IPS DF 6.9 (cell line): ENCODE measurements at regions not wholly inside any gene's neighbourhood (a gene's known extent, or its start where the extent isn't known, plus 50 kb on each side); places are given as distances from the start of the nearest gene placed in this dataset.

ENCODE experiments used
- DNase-seq: peaks from one replicate; pipeline ENCODE4 v3.0.0-alpha.2; 2013; ENCODE audit warnings: low read depth, low spot score
- H3K27ac ChIP-seq: one replicate; pipeline ENCODE4 v1.5.1; 2013; ENCODE audit warnings: low read length, control low read depth
- H3K27me3 ChIP-seq: 2 replicates; pipeline ENCODE4 v1.6.1; 2013; ENCODE audit warnings: mild to moderate bottlenecking, low read length; ENCODE audit not compliant: control insufficient read depth, insufficient read depth
- H3K36me3 ChIP-seq: 2 replicates; pipeline ENCODE4 v1.6.1; 2013; ENCODE audit warnings: low read length; ENCODE audit not compliant: control insufficient read depth, insufficient read depth
- H3K4me1 ChIP-seq: 2 replicates; pipeline ENCODE4 v1.6.1; 2013; ENCODE audit warnings: low read length; ENCODE audit not compliant: control insufficient read depth, insufficient read depth
- H3K4me3 ChIP-seq: 2 replicates; pipeline ENCODE4 v1.5.1; 2013; ENCODE audit warnings: mild to moderate bottlenecking, low read length
- H3K9me3 ChIP-seq: 2 replicates; pipeline ENCODE4 v1.6.1; 2013; ENCODE audit warnings: low read length, inconsistent platforms; ENCODE audit not compliant: control insufficient read depth, insufficient read depth
- WGBS: extraction: QIAGEN DNeasy Blood & Tissue Kit; methylation state at CpG from one replicate; pipeline ENCODE4 v1.1.7; 2013; ENCODE audit warnings: mixed read lengths, missing lambda C conversion rate; ENCODE audit not compliant: insufficient read length, insufficient coverage; 5-methylcytosine and 5-hydroxymethylcytosine counted together

- Histone ChIP-seq H3K27ac (no peak overlapping the region), H3K4me3 (no peak overlapping the region), H3K4me1 (no peaks in the 10 kb centered on the region), H3K36me3 (no peaks in the 10 kb centered on the region; the same call in 1 of the 2 replicates), H3K27me3 (no peaks in the 10 kb centered on the region), H3K9me3 (peaks cover 50% of the 10 kb centered on the region)
- no peak for DNase-seq
- no CpG with 5 or more reads among the region's 13 CpGs for WGBS
Measured at GRCh38 chr22:48520884-48521588, 1306.6 kb downstream of the BRD1 start.

- no peaks in the 10 kb centered on the region for H3K27me3 ChIP-seq
- peaks cover 46% of the 10 kb centered on the region for H3K9me3 ChIP-seq
Measured at GRCh38 chr22:48520207-48520606, 1307.5 kb downstream of the BRD1 start.

GRCh38 chr22:48517039-48518030 is 1310.3 kb downstream of the BRD1 start:
- WGBS = no CpG with 5 or more reads among the region's 35 CpGs
- H3K27me3 ChIP-seq = no peaks in the 10 kb centered on the region
- no peak for DNase-seq

More at GRCh38 chr22:48520207-48520606, 1307.5 kb downstream of the BRD1 start:
- H3K4me1 ChIP-seq = no peaks in the 10 kb centered on the region
- H3K36me3 ChIP-seq = no peaks in the 10 kb centered on the region; the same call in 1 of the 2 replicates
- no peak overlapping the region for H3K27ac ChIP-seq
- H3K4me3 ChIP-seq = no peak overlapping the region
- no peak for DNase-seq
- no CpG with 5 or more reads among the region's 10 CpGs for WGBS

GRCh38 chr22:48516571-48516970 is 1311.1 kb downstream of the BRD1 start:
- no CpG with 5 or more reads among the region's 9 CpGs for WGBS
- no peak for DNase-seq
- H3K27ac ChIP-seq = no peak overlapping the region
- no peaks in the 10 kb centered on the region for H3K27me3 ChIP-seq
- no peaks in the 10 kb centered on the region for H3K4me1 ChIP-seq
- peaks cover 44% of the 10 kb centered on the region for H3K9me3 ChIP-seq
- no peaks in the 10 kb centered on the region; the same call in 1 of the 2 replicates for H3K36me3 ChIP-seq
- H3K4me3 ChIP-seq = no peak overlapping the region

More at GRCh38 chr22:48517039-48518030, 1310.3 kb downstream of the BRD1 start:
- no peaks in the 10 kb centered on the region; the same call in 1 of the 2 replicates for H3K36me3 ChIP-seq
- H3K4me3 ChIP-seq = no peak overlapping the region; the same call in 1 of the 2 replicates
- H3K4me1 ChIP-seq = no peaks in the 10 kb centered on the region
- no peak overlapping the region for H3K27ac ChIP-seq
- H3K9me3 ChIP-seq = peaks cover 49% of the 10 kb centered on the region

GRCh38 chr22:48515571-48516200 is 1312.0 kb downstream of the BRD1 start:
- Histone ChIP-seq H3K27ac (no peak overlapping the region), H3K4me3 (no peak overlapping the region), H3K27me3 (no peaks in the 10 kb centered on the region; the same call in 1 of the 2 replicates), H3K4me1 (no peaks in the 10 kb centered on the region), H3K36me3 (no peaks in the 10 kb centered on the region; the same call in 1 of the 2 replicates), H3K9me3 (peaks cover 49% of the 10 kb centered on the region)
- DNase-seq = no peak
- no CpG with 5 or more reads among the region's 24 CpGs for WGBS

GRCh38 chr22:48513929-48514328 is 1313.7 kb downstream of the BRD1 start:
- Histone ChIP-seq H3K36me3 (no peaks in the 10 kb centered on the region; the same call in 1 of the 2 replicates), H3K4me3 (no peak overlapping the region), H3K9me3 (peaks cover 45% of the 10 kb centered on the region), H3K27ac (no peak overlapping the region), H3K27me3 (no peaks in the 10 kb centered on the region; the same call in 1 of the 2 replicates), H3K4me1 (no peaks in the 10 kb centered on the region)
- DNase-seq = no peak
- no CpG with 5 or more reads among the region's 10 CpGs for WGBS

GRCh38 chr22:48513446-48513845 is 1314.2 kb downstream of the BRD1 start:
- no CpG with 5 or more reads among the region's 10 CpGs for WGBS

GRCh38 chr22:48511781-48512327 is 1315.8 kb downstream of the BRD1 start:
- H3K9me3 ChIP-seq = peaks cover 40% of the 10 kb centered on the region
- no peaks in the 10 kb centered on the region for H3K4me1 ChIP-seq
- no peak for DNase-seq
- no peak overlapping the region for H3K4me3 ChIP-seq
- no peaks in the 10 kb centered on the region; the same call in 1 of the 2 replicates for H3K27me3 ChIP-seq
- no peaks in the 10 kb centered on the region; the same call in 1 of the 2 replicates for H3K36me3 ChIP-seq
- no CpG with 5 or more reads among the region's 23 CpGs for WGBS
- no peak overlapping the region for H3K27ac ChIP-seq

More at GRCh38 chr22:48513446-48513845, 1314.2 kb downstream of the BRD1 start:
- H3K36me3 ChIP-seq = no peaks in the 10 kb centered on the region; the same call in 1 of the 2 replicates
- no peak for DNase-seq
- peaks cover 43% of the 10 kb centered on the region for H3K9me3 ChIP-seq
- no peak overlapping the region for H3K4me3 ChIP-seq
- no peaks in the 10 kb centered on the region for H3K4me1 ChIP-seq
- H3K27me3 ChIP-seq = no peaks in the 10 kb centered on the region; the same call in 1 of the 2 replicates
- no peak overlapping the region for H3K27ac ChIP-seq

- DNase-seq = no peak
- Histone ChIP-seq H3K36me3 (no peaks in the 10 kb centered on the region; the same call in 1 of the 2 replicates), H3K27ac (no peak overlapping the region), H3K4me3 (no peak overlapping the region), H3K27me3 (no peaks in the 10 kb centered on the region; the same call in 1 of the 2 replicates), H3K9me3 (peaks cover 40% of the 10 kb centered on the region), H3K4me1 (no peaks in the 10 kb centered on the region)
- no CpG with 5 or more reads among the region's 7 CpGs for WGBS
Measured at GRCh38 chr22:48511211-48511610, 1316.5 kb downstream of the BRD1 start.
